Astrocyte (in vitro differentiated cells and primary cell): ENCODE measurements at regions not wholly inside any gene's neighbourhood (a gene's known extent, or its start where the extent isn't known, plus 50 kb on each side); places are given as distances from the start of the nearest gene placed in this dataset.

Experiments
- CTCF ChIP-seq: IDR thresholded peaks from 2 replicates; pipeline ENCODE4 v1.5.1; 2011; ENCODE audit warnings: low read depth, mild to moderate bottlenecking, inconsistent platforms, low read length, moderate library complexity; ENCODE audit not compliant: insufficient read depth
- EZH2 ChIP-seq: IDR thresholded peaks from 2 replicates; pipeline ENCODE4 v1.6.1; 2012; ENCODE audit warnings: mild to moderate bottlenecking, low read length, inconsistent platforms; ENCODE audit not compliant: insufficient read depth

- TF ChIP-seq CTCF (no peak), EZH2 (no peak)
These were observed 226.9 kb downstream of the PAX3 start for GRCh38 chr2:222071911-222072310.
